NCI-H82 treated with DMSO at 0.1 percent for 48 hours (cell line): ENCODE measurements at regions not wholly inside any gene's neighbourhood (a gene's known extent, or its start where the extent isn't known, plus 50 kb on each side); places are given as distances from the start of the nearest gene placed in this dataset.
"Not testable (repeated sequence)": the region's sequence is repeated elsewhere in the genome, so short reads cannot be mapped to it uniquely, and the experiment has no call there.

Source experiments
- DNase-seq: peaks from one replicate; lab custom pipeline; 2025; ENCODE audit not compliant: unreplicated experiment; lab: John Stamatoyannopoulos, UW

DNA sequence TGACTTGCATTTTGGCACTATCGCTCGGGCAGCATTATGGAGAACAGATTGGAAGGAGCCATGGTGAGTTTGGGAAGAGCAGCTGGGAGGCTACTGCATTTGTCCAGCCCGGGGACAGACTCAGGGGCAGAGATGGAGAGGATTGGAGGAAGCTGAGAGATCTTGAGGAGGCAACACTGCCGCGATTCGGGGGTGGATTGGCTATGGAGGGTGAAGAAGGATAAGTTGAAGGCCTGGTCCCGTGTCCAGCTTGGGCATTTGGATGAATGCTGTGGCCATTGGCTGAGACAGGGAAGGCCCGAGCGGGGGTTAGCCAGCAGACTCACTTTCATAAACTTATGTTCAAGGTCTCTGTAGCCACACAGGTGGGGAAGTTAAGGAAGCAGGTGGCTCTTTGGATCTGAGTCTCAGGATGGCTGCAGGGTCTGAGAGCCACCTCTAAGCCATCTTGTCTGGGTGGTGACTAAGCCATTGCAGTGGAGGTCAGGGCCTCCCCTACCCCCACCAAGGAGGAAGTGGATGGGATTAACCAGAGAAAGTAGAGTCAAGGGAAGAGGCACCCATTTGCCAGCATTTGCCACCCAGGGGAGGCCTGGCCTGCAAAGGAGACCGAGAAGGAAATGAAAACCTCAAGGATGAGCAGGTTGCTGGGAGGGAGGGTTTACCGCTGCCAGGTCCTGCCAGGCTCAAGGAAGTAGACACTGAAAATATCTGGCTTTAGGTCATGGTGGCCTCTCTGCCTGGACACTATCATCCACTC is 144.0 kb upstream of the TLE3 start:
- DNase-seq = no peak

DNA sequence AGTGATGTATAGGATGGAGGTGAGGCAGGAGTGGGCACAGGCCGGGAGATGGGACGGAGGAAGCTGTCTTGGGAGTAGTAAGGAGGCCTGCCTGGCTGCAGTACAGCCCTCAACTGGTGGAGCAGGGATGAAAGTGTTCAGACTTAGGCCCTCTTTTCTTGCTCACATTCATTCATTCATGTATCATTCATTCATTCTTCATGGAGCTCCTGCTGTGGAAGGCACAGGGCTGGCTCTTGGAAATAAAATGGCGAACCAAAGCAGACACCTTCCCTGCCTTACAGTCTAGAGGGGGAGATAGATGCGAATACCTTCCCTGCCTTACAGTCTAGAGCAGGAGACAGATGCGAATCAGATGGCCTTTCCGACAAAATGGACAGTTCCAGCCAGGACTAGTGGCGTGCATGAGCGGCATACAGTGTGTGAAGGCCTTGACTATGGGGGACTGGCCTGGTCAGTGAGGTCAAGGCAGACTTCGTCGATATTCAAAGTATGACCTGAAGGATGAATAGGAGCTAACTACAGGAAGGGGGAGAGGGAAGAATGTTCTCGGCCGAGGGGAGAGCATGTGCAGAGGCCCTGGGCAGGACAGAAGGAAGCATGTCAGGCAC is 143.2 kb upstream of the TLE3 start:
- no peak for DNase-seq

DNA sequence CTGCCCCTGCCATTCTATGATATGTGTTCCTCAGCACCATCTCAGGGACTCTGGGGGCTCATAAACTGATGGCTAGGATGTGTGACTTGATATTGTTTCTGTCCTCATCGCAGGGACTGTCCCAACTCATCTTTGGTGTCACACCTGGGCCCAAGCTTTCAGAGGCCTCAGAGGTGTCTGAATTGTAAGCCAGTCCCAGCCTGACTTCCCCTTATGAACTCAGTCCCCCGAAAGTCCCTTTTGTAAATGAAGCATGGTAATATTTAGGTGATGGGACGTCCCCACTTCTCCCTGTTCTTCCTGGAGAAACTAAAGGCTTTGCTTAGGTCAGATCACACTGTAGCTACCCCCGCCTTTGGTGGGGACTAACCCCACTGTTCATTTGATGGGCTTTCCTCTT is 142.4 kb upstream of the TLE3 start:
- DNase-seq = no peak

DNA sequence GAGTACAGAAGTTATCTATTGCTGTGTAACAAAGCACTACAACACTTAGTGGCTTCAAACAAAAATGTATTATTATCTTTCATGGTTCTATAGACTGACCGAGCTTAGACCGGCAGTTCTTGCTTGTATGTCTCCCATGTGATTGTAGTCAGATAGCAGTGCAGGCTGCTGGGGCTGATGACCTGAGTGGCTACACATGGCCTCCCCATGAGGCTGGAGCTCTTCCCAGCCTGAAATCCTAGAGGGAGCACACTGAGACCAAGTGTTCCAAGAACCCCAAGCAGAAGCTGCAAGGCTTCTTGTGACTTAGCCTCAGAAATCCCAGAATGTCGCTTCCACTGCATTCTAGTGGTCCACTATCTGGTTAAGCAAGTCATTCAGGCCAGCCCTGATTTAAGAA is 141.2 kb upstream of the TLE3 start:
- no peak for DNase-seq

DNA sequence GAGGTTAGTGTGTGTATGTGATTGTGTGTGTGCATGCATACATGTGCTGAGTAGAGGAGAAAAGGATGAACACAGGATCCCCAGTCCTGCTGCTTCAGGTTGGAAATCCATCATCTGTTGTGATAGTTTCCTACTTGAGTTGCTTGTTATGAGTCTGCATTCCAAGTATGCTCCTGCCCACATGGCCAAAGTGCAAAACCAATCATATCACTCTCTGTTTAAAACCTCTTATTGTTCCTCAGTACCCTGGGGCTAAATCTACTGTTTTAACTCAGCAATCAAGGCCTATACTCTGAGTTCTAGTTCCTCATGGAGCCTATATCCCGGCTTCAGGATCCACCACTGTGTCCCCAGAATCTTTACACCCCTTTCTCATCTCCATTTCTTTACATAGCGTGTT is 139.9 kb upstream of the TLE3 start:
- DNase-seq = no peak

DNA sequence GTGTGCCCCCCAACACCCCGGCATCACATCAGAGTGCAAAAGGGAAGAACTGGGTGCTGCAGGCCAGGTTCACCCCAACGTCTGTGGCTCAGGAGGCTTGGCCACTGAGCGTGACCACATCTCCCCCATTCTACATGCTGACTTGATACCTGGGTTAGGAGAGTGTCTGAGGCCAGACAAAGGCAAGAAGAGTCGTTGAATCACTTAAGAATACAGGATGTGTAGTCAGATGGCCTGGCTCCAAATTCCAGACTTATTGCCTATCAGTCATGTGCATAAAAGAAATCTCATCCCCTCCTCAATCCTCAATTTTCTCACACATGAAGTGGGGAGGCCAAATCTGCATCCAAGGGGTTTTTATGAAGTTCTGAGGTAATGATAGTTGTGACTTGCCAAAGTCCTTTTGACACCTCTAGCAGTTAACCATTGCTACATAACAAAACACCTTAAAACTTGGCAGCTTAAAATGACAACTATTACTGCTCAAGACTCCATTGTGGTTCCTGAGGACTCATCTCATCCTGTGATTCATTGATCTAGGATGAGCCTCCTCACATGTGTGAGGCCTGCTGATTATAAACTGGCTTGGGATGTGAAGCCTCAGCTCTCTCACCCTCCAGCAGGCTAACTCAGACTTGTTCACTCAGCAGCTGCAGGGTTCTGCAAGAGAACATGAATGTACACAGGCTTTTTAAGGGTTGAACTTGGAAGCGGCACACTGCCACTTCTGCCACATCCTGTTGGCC is 138.8 kb upstream of the TLE3 start:
- no peak for DNase-seq

DNA sequence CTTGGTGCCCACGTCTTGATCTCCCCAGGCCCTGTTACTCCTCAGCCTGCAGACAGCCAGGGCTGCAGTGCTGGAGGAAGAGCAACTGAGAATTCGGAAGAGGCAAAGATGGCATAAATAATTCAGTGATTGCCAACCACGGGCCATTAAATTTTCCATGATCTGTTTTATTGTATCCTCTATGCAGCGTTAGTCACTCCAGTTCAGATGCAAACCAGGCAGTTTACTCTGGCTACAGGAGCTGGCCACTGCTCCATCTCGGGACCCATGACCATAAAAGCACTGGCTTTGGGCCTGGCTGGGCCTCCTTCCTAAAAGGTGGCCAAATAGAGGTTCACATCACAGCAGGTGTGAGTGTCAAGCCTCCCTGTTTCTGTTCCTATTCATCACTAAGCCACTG is 137.6 kb upstream of the TLE3 start:
- no peak for DNase-seq

DNA sequence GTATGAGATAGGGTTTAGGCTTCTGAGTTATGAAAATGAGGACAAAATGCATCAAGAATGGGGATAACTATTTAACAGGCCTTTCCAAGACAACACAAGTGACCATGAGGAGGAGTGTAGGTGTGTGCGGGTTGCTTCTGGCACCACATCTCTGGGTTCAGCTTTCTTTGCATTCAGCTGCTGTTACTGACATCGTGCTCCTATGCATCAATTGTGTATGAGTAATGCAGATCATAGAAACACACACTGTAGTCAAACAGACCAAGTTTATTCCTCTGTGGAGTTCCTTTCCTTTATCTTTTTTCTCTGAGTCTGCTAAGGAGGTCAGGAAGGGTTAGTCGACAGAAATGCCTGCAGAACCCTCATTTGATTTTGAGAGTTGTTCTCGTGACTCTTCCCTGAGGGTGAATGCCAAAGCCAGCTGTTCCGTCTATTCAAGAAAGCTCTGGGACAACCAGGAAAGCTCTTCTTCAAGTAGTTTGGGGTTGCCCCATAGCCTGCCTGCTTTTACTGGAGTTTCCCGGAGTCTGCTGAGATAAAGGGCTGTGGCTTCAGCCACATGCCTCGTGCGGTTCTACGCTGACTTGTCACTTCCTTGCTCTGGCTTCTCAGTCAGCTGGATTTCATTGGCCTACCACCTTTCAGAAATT is 136.7 kb upstream of the TLE3 start:
- no peak for DNase-seq

DNA sequence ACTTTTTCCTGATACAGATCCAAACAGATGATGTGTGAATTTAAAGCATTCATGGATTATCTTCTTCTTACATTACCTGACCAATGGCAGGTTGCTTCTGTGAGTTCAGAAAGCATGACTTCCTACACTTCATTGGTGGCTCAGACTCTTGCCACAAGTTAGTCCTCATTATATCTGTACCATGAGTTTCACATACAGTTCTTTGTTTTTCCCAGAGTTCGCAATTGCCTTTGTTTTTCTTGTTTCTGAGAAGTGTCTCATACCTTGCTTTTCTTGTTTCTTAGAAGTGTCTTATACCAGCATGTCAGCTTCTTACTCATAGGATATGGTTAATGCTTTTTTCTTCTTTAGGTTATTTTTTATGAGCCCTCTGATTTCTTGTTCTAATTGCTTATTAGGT is 133.8 kb upstream of the TLE3 start:
- DNase-seq = no peak

DNA sequence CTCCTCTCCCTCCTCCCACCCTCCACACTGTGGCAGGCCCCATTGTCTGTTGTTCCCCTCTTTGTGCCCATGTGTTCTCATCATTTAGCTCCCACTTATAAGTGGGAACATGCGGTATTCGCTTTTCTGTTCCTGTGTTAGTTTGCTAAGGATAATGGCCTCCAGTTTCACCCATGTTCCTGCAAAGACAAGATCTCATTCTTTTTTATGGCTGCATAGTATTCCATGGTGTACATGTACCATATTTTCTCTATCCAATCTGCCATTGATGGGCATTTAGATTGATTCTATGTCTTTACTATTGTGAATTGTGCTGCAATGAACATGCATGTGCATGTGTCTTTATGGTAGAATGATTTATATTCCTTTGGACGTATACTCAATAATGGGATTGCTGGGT is 130.2 kb upstream of the TLE3 start:
- not testable (repeated sequence) for DNase-seq

DNA sequence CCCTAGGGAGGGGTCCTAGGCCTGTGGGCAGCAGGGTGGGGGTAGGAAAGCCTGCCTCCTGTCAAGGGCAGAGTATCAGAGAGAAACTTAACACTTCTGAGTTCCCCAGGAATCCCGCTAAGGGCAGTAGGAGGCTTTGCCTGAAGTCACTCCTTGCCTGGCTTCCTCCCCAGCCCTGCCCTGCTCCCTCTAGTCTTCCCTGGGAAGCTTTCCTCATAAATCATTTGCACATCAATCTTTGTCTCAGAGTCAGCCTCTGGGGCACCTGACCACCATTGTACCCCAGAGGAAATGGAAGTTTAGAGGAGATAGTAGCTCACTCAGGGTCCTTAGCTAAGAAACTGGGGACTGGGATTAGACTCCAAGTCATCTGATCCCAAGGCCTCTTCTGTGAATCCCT is 129.4 kb upstream of the TLE3 start:
- DNase-seq = no peak

DNA sequence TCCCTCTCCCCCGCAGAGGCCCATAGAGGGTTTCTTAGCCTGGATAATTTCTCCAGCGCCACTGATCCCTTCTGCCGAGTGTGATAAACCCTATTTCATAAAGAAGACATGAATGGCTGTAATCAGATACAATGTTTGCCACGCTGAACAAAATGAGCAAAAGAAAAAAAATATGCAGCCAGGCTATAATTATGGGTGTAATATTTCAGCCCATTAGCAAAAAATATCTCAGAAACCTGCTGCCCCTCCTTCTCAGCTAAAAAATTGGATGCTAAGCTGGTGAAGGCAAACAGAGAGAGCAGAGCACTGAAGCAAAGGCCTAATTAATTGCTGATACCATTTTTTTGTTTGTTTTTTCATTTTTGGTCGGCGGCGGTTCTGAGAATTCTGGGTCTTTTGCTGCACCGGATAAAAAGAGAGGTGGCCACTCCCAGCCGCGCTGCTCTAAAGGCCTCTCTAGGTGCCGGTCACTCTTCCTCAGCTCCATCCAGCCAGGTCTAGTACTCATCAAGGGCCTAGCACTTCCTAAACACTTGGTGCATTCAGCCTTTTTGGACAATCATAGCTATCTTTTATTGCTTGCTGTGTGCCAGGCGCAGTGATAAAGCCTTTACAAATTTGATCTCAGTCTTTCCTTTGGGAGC is 128.7 kb upstream of the TLE3 start:
- DNase-seq = no peak

DNA sequence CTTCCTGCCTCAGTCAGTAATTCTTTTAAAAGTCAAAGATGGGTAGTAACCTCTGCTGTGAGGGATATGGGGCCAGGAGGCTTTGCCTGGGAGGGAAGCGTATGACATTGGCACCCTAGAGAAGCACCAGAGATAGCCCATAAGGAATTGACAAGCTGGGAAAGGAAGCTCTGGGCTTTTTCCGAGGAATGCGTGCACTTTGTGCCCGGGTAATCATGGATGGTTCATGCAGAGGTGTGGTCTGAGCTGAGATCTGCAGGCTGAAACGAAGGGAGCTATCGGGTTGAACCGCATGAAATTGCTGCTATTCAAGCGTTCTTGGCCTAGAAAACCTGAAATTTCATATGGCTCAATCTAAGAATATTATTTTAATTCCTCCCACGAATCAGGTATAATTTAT is 127.7 kb upstream of the TLE3 start:
- no peak for DNase-seq

DNA sequence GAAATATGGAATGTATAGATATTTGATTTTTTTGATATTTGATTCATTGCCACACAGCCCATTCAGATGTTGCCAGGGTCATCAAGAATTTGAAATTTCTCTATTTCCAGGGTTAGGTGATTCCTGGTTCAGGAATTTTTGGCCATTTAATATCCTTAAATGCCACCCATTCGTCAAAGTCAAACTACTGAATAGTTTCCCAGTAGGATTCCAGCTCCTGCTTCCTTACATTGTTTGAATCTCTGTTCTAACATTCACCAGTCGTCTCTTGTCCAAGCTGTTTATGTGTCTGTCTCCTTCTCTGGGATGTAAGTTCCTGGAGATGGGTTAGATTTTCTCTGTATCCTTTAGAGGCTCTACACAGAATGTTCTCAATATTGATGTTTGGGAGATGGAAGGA is 124.9 kb upstream of the TLE3 start:
- no peak for DNase-seq

DNA sequence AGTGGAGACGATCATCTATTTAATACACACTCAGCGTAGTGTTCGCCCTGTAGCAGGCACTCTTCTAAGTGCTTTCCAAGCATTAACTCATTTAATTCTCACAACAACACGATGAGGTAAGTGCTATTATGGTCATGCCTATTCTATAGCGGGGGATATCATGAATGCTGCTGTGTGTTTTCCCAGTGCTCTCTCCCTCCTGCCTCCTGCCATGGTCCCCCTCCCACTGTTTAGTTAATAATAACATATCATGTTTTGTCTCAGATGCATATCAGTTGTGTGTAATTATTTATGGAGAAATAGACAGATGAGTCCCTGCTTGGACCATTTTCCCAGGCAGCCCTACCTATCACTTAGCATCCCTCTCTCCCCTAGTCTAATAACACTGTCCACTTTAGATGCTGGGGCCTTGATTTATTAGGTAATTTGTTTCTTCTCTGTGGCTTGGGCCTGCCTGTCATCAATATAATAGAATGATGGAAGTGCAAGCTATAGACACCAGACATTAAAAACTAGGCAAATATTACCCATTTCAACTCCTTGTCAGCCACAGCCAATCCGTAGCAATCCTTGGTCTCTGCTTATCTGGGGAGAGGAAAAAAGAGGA is 122.9 kb upstream of the TLE3 start:
- no peak for DNase-seq

DNA sequence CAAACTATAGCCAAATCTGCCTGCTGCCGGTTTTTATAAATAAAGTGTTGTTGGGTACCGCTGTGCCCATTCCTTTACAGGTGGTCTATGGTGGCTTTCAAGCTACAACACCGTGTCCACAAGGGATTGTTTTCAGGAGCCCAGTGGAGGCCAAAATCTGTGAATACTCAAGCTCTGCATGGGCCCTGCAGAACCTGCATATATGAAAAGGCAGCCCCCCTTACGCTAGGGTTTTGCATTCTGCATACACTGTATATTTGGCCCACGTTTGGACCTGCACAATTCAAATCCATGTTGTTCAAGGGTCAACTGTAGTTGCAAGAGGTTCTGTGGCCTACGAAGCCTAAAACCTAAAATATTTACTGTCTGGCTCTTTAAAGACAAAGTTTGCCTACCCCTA is 122.2 kb upstream of the TLE3 start:
- DNase-seq = no peak

DNA sequence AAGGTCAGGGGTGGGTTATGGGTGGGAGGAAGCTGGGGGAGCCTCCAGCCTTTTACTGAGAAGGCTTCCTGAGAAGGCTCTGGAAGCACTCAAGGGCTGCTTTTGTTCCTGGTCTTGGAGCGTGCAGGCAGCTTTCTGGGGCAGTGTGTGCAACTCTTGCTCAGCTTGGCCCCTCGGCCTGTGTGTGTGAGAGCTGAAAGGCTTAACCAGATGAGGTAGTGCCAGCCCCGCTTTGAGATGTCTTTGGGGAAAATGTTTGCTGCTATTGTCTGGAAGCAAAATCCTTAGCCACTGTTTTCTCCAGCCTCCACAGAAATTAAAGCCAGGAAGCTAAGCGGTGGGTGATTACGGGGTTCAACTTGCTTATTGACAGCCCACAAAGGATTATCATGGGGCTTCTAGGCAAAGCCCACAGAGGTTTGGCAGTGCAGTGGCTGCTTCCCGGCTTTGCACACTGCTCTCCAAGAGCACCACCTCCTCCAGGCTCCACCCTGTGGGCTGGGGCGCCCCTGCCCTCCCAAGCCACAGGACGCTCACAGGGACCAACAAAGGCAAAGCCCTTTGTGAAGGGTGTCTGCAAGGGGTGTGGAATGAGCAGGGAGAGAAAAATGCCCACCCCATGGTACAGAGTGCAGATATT is 121.7 kb upstream of the TLE3 start:
- DNase-seq = no peak

DNA sequence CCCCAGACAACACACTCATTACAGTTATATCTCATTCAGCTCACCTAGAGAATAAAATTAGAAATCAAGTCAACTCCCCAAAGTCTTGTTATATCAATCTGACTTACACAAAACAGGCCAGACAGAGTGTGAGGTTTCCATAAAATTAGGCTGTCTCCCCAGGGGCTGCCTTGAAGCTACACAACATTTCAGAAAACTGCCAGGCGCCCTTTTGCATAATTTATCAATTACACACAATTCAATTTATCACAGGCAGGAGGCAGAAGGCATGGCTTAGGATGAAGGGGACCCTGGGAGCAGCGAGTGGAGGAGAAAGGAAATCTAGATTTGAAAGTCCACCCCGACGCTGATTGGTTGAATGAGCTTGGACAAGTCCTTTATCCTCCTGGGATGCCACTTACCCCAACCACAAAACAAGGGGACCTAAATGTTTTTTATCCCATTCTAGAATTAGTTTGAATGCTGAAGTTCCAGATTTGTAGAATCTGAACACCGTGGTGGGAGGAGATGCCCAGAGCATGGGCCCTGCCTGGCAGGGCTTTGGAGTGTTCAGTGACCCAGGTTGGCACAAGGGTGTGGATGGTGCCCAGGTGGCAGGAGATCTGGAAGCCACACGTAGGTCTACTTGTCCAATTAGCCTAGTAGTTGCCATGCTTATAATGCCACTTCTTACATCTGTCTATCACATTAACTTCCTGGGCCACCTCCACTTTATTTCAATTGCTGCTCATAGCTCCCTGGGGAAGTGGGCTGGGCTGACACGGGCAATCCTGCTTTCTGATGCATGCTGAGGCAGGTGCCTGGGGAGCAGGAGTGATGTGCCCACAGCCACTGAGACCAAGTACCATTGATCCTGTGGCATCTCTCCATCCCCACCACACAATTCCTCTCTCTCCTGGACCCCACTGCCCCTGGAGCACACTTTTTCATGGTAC is 119.8 kb upstream of the TLE3 start:
- no peak for DNase-seq

DNA sequence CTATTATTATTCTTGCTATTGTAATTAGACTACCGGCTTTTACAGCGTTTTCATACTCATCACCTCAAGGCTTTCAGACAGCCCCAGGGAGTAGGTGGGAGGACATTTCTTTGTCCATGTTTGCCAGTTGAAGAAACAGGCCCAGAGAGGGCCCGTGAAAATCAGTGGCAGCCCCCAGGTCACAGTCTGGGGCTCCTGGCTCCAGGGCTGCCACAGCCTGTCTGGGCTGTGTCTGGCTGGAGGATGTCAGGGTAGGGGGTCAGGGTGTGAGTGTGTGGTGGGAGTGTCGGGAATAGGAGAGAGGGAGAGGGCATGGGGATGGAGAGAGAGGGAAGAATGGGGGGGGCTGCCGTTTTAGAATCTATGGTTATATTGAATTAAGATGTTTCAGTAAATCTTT is 118.2 kb upstream of the TLE3 start:
- no peak for DNase-seq
